Body of pancreas (tissue), 4 donors: ENCODE measurements at regions not wholly inside any gene's neighbourhood (a gene's known extent, or its start where the extent isn't known, plus 50 kb on each side); places are given as distances from the start of the nearest gene placed in this dataset.

ENCODE experiments used
- CTCF ChIP-seq, 7 experiments: fragments of 450-650 bp in 4 of 7; fragments of 200-600 bp in 3 of 7; sonication (generic) in 3 of 7; IDR thresholded peaks; one replicate each; pipeline ENCODE4 v1.5.1; 2016 to 2019; ENCODE audit warnings: antibody characterized with exemption in 7 of 7
- POLR2A ChIP-seq, 3 donors: fragments of 450-650 bp; IDR thresholded peaks; one replicate each; pipeline ENCODE4 v1.6.1; 2016; ENCODE audit warnings: antibody characterized with exemption in 3 of 3, mild to moderate bottlenecking in 2 of 3

GRCh38 chr13:32940601-32941000 lies 75.6 kb upstream of the KL start:
- TF ChIP-seq CTCF (IDR thresholded peaks at IDR 0.05) (no peak), POLR2A (IDR thresholded peaks at IDR 0.05) (no peak)
